IPS-18c (cell line): ENCODE measurements at regions not wholly inside any gene's neighbourhood (a gene's known extent, or its start where the extent isn't known, plus 50 kb on each side); places are given as distances from the start of the nearest gene placed in this dataset.
"Not testable (repeated sequence)": the region's sequence is repeated elsewhere in the genome, so short reads cannot be mapped to it uniquely, and the experiment has no call there.

Source experiments
- H3K4me3 ChIP-seq: 2 replicates; pipeline ENCODE4 v1.7.0; 2013; ENCODE audit warnings: low read depth, mild to moderate bottlenecking, low read length, moderate library complexity; ENCODE audit not compliant: insufficient read depth
- H3K9me3 ChIP-seq: one replicate; pipeline ENCODE4 v1.6.1; 2013; ENCODE audit warnings: mild to moderate bottlenecking, low read length, moderate library complexity; ENCODE audit not compliant: control insufficient read depth, insufficient read depth

- not testable (repeated sequence) for H3K4me3 ChIP-seq, H3K9me3 ChIP-seq
Observed at GRCh38 chr16:29135098-29135497, 150.2 kb downstream of the LAT start.

DNA sequence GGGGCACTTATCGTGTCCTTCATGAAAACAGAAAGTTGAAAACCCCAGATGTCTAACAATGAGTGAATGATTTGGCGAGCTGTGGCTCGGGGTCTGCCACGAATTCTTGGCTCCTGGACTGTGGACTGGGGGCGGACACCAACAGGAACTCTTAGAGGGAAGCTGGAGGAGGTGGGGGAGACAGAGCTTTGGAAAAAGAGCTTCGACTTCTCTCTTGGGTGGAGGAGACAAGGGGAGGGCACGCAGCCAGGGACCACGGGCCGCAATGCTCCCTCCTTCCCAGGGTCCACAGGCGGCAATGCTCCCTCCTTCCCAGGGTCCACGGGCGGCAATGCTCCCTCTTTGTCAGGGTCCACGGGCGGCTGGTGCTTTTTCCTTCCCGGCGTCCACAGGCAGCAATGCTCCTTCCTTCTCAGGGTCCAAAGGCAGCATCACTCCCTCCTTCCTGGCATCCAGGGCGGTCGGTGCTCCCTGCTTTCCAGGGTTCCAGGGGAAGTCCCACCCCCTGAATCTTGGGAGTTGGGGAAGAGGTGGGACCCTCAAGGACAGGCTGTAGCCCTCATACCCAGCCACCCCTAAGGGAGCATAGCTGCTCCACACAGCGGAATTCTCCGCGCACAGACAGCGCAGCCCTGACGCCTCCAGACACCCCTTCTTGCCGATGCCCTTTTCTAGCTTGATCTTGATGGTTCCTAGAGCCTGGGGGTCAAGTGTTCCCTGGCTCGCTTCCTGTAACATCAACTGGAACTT is 149.0 kb downstream of the LAT start:
- not testable (repeated sequence) for H3K9me3 ChIP-seq, H3K4me3 ChIP-seq

- H3K9me3 ChIP-seq, H3K4me3 ChIP-seq: not testable (repeated sequence)
Observed at GRCh38 chr16:29132869-29133268, 148.0 kb downstream of the LAT start.

DNA sequence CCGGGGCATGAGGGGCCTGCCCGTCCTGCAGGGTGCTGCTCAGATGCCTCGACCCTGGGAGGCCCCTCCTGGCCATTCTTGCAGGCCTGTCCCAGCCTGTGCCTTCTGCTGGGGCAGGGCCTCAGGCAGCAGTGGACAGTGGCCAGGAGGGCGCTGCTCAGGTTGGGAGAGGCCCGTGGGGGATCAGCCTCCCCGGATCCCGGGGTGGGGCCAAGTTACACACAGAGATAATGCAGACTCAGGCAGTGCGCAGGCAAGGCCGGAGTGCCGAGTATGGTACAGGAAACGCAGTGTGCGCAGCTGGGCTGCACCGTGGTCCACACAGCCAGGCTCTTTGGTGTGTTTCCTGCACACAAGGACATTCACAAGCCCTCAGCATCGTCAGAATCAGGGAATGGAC is 147.6 kb downstream of the LAT start:
- H3K4me3 ChIP-seq, H3K9me3 ChIP-seq: not testable (repeated sequence)

DNA sequence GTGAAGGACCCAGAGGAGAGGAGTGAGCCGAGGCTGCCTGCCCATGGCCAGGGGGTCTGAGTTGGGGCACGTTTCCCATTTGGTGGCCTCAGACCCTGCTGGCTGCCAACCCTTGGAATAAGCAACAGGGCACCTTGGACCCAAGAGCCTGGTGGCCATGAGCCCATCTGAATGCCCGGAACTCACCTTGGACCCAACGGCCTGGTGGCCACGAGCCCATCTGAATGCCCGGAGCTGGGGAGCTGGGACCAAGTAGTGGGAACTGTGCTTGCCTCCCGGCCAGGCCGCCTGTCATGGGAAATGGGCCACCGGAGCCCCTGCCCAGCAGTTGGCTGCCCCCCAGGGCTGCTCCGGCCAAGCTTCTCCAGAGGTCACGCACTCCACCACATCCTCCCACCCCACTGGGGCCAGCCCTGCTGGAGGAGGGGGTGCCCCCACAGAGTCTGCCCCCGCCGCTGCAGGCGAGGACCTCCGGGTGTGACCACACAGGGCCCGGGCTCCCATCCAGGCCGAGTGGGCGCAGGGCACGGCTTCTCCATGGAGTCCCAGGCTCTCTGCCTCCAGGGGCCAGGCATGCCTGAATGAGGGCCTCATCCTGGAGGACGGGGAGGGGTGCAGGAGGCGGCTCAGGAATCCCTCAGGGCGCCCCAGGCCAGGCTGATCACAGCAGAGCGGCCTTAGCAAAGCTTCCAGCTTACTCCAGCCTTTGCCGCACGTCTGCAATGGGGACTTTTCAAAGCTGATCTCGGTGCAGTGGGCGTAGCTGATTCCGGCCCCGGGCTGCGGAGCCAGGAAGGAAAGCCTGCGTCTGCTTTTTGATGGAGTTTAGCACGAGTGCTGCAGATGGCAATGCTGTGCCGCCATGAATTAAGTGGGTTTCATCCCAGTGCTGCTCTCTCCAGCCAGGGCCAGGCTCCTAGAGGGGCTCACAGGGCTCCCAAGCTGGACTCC is 146.3 kb downstream of the LAT start:
- not testable (repeated sequence) for H3K9me3 ChIP-seq, H3K4me3 ChIP-seq

- H3K9me3 ChIP-seq = not testable (repeated sequence)
Observed at GRCh38 chr16:29130131-29130711, 145.4 kb downstream of the LAT start.

DNA sequence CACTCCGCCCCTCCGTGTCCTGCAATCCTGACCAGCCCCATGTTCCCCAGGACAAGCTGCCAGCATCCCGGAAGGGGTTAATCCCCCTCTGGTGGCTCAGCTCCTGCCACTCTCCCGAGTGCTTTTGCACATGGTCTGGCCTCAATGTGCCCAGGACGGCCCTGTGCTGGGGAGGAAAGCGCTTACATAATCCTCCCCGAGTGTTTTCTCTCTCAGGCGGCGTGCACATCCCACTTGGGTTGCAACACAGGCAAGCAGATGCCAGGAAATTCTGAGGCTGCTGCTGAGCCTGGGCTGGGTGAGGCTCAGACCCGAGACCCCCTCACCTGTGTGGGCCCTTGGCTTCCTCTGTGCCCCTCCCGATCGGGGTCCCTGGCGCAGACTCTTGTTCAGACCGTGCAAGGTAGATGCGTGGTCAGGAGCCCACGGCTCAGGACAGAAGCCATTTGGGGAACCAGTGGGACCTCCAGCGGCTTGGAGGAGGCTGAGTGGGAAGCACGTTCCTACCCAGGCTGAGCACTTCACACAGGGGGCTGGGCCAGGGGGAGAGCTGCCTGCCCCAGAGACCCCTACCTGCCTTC is 144.7 kb downstream of the LAT start:
- not testable (repeated sequence) for H3K4me3 ChIP-seq, H3K9me3 ChIP-seq

More at GRCh38 chr16:29130131-29130711, 145.4 kb downstream of the LAT start:
- not testable (repeated sequence) for H3K4me3 ChIP-seq

DNA sequence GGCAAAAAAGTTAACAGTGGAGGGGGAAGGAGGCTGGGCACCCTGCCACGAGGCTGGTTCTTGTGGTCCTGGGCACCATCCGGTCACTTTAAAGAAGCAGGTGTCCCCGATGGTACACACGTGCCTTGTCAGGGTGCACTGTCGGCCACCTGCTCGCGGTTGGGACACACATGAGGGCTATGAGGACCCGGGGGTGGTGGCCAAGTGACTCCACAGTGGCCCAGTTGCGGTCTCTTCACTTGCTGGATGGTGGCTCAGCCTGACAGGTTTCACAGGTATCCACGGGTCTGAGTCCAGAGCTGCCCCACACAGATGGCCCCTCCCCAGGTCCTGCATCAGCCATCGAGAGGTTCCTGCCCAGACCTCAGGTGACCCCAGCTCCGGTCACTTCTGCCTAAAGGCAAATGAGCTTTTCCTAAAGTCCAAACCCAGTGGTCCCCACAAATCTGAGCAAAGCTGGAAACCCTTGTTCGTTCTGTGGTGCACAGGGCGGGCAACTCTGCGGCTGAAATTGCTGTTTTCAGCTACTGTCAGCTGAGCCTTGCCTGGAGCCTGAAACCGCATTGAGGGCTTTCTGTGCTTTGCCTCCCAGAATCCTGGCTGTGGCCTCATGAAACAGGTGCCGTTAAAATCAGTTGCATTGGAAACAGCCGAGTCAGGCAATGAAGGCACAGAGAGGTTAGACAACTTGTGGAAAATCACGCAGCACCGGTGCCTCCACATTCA is 144.0 kb downstream of the LAT start:
- not testable (repeated sequence) for H3K9me3 ChIP-seq, H3K4me3 ChIP-seq

GRCh38 chr16:29127806-29128420 is 143.1 kb downstream of the LAT start:
- H3K9me3 ChIP-seq, H3K4me3 ChIP-seq: not testable (repeated sequence)

DNA sequence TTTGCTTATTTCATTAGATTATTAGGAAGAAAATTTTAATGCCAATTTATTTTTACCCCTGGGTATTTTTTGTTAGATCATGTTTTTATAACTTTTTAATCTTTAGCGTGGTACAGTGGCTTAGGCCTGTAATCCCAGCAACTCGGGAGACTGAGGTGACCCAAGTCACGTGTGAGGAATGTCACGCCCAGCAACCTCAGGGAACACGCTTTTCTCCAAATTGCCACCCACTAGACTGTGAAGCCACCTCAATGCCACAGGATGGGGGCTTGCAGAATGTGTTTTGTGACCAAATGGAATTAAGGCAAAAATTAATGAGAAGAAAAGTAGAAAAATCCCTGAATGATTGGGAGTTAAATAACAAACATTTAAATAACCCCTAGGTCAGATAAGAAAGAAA is 141.8 kb downstream of the LAT start:
- H3K9me3 ChIP-seq = no peaks in the 10 kb centered on the region
- H3K4me3 ChIP-seq = no peak overlapping the region

- no peaks in the 10 kb centered on the region for H3K9me3 ChIP-seq
- H3K4me3 ChIP-seq = no peak overlapping the region
Observed at GRCh38 chr16:29126057-29126494, 141.2 kb downstream of the LAT start.

DNA sequence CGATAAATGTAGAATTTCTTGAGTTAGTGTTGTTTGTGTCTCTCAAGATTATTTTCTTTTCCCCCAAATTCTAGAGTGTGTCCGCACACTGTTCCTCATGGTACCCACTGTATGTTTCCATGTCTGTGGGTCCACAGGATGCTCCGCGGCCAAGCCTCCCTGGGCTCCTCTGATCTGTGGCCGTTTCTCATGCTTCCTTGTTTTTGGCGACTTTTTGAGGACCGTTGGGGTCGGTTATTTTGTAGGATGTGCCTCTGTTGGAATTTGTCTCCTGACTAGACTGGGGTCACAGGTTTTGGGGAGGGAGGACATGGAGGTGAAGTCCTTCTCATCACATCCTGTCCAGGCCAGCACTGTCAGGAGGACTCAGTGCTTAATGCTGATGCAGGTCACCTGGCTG is 140.0 kb downstream of the LAT start:
- Histone ChIP-seq H3K4me3 (no peak overlapping the region), H3K9me3 (no peaks in the 10 kb centered on the region)

DNA sequence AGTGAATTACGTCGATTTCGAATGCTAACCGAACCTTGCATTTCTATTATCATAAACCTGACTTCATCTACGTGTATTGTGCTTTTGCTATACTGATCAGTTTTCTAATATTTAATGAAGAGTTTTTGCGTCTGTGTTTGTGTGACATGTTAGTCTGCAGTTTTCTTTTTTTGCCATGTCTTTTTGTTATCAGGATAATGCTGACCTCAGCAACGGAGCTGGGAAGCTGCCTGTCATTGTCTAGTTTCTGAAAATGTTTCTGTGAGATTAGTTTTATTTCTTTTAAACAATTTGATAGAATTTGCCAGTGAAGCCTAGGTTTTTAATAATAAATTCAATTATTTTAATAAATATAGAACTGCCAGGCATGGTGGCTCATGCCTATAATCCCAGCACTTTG is 139.3 kb downstream of the LAT start:
- not testable (repeated sequence) for H3K4me3 ChIP-seq, H3K9me3 ChIP-seq

DNA sequence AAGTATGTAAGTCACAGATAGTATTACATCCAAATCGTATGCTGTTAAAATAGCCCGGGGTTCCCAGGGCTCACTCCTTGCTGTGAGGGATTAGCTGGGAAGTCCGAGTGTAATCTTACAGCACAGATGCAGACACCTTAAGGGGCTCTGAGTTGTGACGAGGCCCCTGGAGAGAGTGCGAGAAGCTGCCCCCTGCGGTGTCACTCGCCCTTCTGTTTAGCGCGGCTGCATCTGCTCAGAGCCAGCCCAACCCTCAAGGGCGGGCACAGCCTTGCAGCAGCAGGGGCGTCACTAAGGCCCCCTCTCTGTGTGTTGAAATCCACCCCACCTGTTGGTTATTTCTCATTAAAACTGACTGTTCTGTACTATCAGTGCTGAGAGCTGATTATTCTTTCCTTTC is 135.8 kb downstream of the LAT start:
- not testable (repeated sequence) for H3K9me3 ChIP-seq, H3K4me3 ChIP-seq

DNA sequence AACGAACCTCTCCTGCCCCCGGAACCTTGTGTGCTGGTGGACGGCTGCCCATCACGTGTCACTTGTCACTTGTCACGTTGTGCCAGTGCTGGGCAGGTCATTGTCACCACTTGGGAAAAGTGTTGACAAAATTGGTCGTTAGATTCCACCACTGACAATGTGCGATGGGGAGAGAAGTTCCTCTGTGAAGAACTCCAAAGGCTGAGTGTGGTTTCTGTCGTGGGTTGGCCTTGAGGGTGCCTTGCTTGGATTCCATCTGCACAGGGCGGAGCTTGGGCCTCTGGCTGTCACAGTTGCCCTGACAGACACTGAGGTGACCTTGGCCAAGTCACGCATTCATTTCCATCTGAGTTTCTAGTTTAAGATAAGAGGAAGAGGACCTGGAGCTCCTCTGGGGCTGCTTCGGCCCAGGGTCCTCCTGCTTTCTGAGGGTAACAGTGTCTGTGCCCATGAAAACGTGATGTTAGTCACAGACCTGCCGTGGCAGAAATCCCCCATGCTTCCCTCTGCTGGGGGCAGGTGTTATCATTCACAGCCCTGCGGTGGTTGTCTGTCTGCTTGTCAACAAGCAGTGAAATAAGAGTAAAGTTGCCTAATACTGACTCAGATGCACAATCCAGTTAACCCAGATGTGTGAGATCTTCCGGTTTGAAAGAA is 133.6 kb downstream of the LAT start:
- not testable (repeated sequence) for H3K9me3 ChIP-seq, H3K4me3 ChIP-seq

- H3K9me3 ChIP-seq = no peaks in the 10 kb centered on the region
- no peak overlapping the region for H3K4me3 ChIP-seq
Observed at GRCh38 chr16:29117631-29118030, 132.8 kb downstream of the LAT start.
